Heart left ventricle (tissue), 13 donors: ENCODE measurements at regions not wholly inside any gene's neighbourhood (a gene's known extent, or its start where the extent isn't known, plus 50 kb on each side); places are given as distances from the start of the nearest gene placed in this dataset.
"Not testable (repeated sequence)": the region's sequence is repeated elsewhere in the genome, so short reads cannot be mapped to it uniquely, and the experiment has no call there.

Experiments
- POLR2A ChIP-seq, 2 donors: fragments of 450-650 bp; IDR thresholded peaks; one replicate each; pipeline ENCODE4 v1.6.1; 2017; ENCODE audit warnings: antibody characterized with exemption in 2 of 2, mild to moderate bottlenecking in 2 of 2, moderate library complexity in 2 of 2
- TF ChIP-seq, protein P1 (sequence below), 12 donors: fragments of 200-600 bp; sonication (generic) in 4 of 12; IDR thresholded peaks; one replicate each; pipeline versions ENCODE4 v1.5.0 to v1.8.0; 2018 to 2022; ENCODE audit warnings: antibody characterized with exemption in 12 of 12, mild to moderate bottlenecking in 5 of 12
- donor health status: ischemic (EF 13 %, LVEDD 7.1; RV severe dilation, severe dysfunction).
- donor health status: DM: no; HTN: yes; CAD: no.
- donor health status: DM: no; HTN: no; CAD: no.
- donor health status: ischemic (EF 25% LVEDD 6.9; RV normal size, moderate dysfunction).
- donor health status: ischemic (EF 25% LVEDD 5.7; RV mildly dilated, moderate dysfunction).
- donor health status: ischemic (EF 35%, LVEDD 5.7; RV mildly dilated, moderate dysfunction).
- donor health status: nonischemic (EF 11% LVEDD 7.7; RV severe dilation, severe dysfunction).
- donor health status: DM: yes; HTN: yes; CAD: no.
- donor health status: PGD.
- donor health status: ischemic (EF 29% LVEDD 5.4; RV normal size, mild dysfunction).
- donor health status: nonischemic (EF 23%, LVEDD 6.1; RV moderate dilation, normal function).

DNA sequence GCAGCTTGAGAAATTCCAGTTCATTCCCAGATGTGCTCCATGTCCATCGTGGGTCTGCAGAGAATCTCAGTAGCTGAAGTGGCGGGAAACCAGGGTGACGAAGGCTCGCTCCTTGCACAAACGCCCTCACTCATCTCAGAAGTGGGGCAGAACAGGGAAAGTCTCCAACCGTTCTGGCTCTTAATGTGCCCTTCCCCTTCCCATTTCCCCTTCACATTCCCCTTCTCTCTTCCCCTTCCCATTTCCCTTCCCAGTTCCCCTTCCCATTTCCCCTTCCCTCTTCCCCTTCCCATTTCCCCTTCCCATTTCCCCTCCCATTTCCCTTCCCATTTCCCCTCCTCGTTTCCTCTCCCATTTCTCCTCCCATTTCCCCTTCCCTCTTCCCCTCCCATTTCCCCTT is 108.5 kb downstream of the OLFM1 start:
- not testable (repeated sequence) for TF ChIP-seq POLR2A (IDR thresholded peaks at IDR 0.05)
- TF ChIP-seq, protein P1, sequence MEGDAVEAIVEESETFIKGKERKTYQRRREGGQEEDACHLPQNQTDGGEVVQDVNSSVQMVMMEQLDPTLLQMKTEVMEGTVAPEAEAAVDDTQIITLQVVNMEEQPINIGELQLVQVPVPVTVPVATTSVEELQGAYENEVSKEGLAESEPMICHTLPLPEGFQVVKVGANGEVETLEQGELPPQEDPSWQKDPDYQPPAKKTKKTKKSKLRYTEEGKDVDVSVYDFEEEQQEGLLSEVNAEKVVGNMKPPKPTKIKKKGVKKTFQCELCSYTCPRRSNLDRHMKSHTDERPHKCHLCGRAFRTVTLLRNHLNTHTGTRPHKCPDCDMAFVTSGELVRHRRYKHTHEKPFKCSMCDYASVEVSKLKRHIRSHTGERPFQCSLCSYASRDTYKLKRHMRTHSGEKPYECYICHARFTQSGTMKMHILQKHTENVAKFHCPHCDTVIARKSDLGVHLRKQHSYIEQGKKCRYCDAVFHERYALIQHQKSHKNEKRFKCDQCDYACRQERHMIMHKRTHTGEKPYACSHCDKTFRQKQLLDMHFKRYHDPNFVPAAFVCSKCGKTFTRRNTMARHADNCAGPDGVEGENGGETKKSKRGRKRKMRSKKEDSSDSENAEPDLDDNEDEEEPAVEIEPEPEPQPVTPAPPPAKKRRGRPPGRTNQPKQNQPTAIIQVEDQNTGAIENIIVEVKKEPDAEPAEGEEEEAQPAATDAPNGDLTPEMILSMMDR (IDR thresholded peaks at IDR 0.05), result not testable (repeated sequence)
